B cell (primary cell): ENCODE measurements at regions not wholly inside any gene's neighbourhood (a gene's known extent, or its start where the extent isn't known, plus 50 kb on each side); places are given as distances from the start of the nearest gene placed in this dataset.

Experiments
- CTCF ChIP-seq: fragments of 200-600 bp; IDR thresholded peaks from one replicate; pipeline ENCODE4 v1.8.0; 2022; ENCODE audit warnings: antibody characterized with exemption, mild to moderate bottlenecking
- EZH2 ChIP-seq: IDR thresholded peaks from 2 replicates; pipeline ENCODE4 v1.6.1; 2012; ENCODE audit warnings: borderline replicate concordance, low read depth, mild to moderate bottlenecking, moderate library complexity, low read length; ENCODE audit not compliant: insufficient read depth, poor library complexity, severe bottlenecking

- TF ChIP-seq CTCF (no peak), EZH2 (no peak)
These were observed 358.5 kb downstream of the GPATCH2 start for GRCh38 chr1:217272385-217272784.
